ENCODE measurements at regions not wholly inside any gene's neighbourhood (a gene's known extent, or its start where the extent isn't known, plus 50 kb on each side); places are given as distances from the start of the nearest gene placed in this dataset.

- Histone ChIP-seq H3K9me3 (no peaks in the 10 kb centered on the region), H3K27me3 (no peaks in the 10 kb centered on the region), H3K4me1 (no peaks in the 10 kb centered on the region), H3K4me3 (ENCODE audit: low read depth, low read length) (no peak overlapping the region), H3K36me3 (no peaks in the 10 kb centered on the region)
- TF ChIP-seq CTCF (IDR thresholded peaks at IDR 0.05; ENCODE audit: low read depth, low read length) = no peak
- DNase-seq = no peak
Observed at GRCh38 chr9:119903851-119904250, 534.6 kb upstream of the BRINP1 start.

GRCh38 chr9:119902611-119903010 lies 533.4 kb upstream of the BRINP1 start:
- Histone ChIP-seq H3K4me1 (no peaks in the 10 kb centered on the region), H3K4me3 (ENCODE audit: low read depth, low read length) (no peak overlapping the region), H3K36me3 (no peaks in the 10 kb centered on the region), H3K9me3 (no peaks in the 10 kb centered on the region), H3K27me3 (no peaks in the 10 kb centered on the region)
- DNase-seq = no peak
- TF ChIP-seq CTCF (IDR thresholded peaks at IDR 0.05; ENCODE audit: low read depth, low read length) = no peak

DNA sequence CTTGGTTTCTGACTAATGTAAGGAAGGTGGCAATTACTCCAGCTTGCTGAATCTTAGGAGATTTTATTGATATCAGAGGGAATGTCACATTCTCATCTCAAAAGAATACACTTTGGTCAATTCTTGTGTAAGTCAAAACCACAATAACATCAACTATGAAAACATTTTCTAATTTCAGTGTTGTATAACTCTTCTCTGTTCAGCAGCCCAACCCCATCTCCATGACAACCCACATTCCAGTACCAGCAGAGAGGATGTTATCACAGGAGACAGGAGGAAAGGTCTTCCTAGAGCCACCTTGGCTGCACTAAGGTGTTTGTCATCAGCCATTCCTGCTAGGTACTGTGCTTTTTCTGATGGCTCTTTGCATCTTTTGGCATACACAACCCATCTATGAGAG lies 529.1 kb upstream of the BRINP1 start:
- H3K4me3 ChIP-seq (ENCODE audit: low read depth, low read length) = no peak overlapping the region
- no peak for TF ChIP-seq CTCF (IDR thresholded peaks at IDR 0.05; ENCODE audit: low read depth, low read length)
- no peaks in the 10 kb centered on the region for H3K4me1 ChIP-seq
- no peaks in the 10 kb centered on the region for H3K36me3 ChIP-seq
- no peaks in the 10 kb centered on the region for H3K27me3 ChIP-seq
- no peaks in the 10 kb centered on the region for H3K9me3 ChIP-seq
- DNase-seq = no peak

DNA sequence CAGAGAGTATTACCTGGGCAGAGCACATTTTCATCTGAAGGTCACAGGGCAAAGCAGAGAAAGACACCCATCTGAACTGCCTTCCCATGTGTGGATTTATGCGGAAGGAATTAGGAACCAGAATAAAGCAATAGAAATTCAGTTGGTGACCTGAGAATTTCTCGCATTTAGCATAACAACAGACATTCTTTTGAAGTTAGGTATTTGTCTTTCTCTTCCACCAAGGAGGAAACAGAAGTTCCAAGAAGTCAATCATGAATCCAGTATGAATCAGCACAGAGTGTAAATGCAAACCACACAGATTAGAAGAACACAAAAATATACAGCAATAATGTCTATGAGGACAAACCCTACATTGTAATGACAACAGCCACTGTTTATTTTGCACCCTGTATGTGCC lies 515.2 kb upstream of the BRINP1 start:
- Histone ChIP-seq H3K36me3 (no peaks in the 10 kb centered on the region), H3K4me3 (ENCODE audit: low read depth, low read length) (no peak overlapping the region), H3K9me3 (no peaks in the 10 kb centered on the region), H3K4me1 (no peaks in the 10 kb centered on the region), H3K27me3 (no peaks in the 10 kb centered on the region)
- TF ChIP-seq CTCF (IDR thresholded peaks at IDR 0.05; ENCODE audit: low read depth, low read length) = no peak
- DNase-seq = no peak

DNA sequence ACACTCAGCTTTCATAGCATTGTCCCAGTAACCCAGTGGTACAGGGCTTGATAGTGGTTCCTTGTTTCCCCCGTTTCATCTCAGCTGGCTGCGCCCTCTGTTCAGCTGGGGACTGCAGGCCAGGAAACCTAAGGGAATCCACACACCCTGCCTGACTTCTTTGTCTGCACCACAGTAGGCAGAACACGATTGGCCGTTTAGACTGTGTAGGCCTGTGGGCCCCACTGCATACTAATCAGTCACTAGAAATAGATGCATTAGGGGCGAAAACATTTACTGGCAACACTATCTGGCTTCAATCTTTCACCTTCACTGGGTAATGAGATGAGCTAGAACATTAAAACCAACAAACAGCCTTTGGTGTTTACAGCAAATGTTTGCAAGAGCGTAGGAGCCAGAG lies 512.7 kb upstream of the BRINP1 start:
- Histone ChIP-seq H3K36me3 (no peaks in the 10 kb centered on the region), H3K27me3 (no peaks in the 10 kb centered on the region), H3K4me3 (ENCODE audit: low read depth, low read length) (no peak overlapping the region), H3K4me1 (no peaks in the 10 kb centered on the region), H3K9me3 (no peaks in the 10 kb centered on the region)
- DNase-seq = no peak
- TF ChIP-seq CTCF (IDR thresholded peaks at IDR 0.05; ENCODE audit: low read depth, low read length) = no peak

- H3K4me1 ChIP-seq = no peaks in the 10 kb centered on the region
- no peaks in the 10 kb centered on the region for H3K9me3 ChIP-seq
- H3K4me3 ChIP-seq (ENCODE audit: low read depth, low read length) = no peak overlapping the region
- no peak for TF ChIP-seq CTCF (IDR thresholded peaks at IDR 0.05; ENCODE audit: low read depth, low read length)
- no peak for DNase-seq
- no peaks in the 10 kb centered on the region for H3K27me3 ChIP-seq
- H3K36me3 ChIP-seq = no peaks in the 10 kb centered on the region
Observed at GRCh38 chr9:119880361-119880760, 511.1 kb upstream of the BRINP1 start.
